GM13976 (cell line): ENCODE measurements at regions not wholly inside any gene's neighbourhood (a gene's known extent, or its start where the extent isn't known, plus 50 kb on each side); places are given as distances from the start of the nearest gene placed in this dataset.

Experiments used
- DNase-seq: peaks from one replicate; pipeline ENCODE4 v3.0.0; 2012; ENCODE audit warnings: low spot score
- CTCF ChIP-seq: IDR thresholded peaks from 2 replicates; pipeline ENCODE4 v1.5.1; 2012; ENCODE audit warnings: borderline replicate concordance, mild to moderate bottlenecking; ENCODE audit not compliant: insufficient read depth; ENCODE audit errors: extremely low read depth, missing control alignments, control extremely low read depth
- in situ Hi-C: fragments of 300-500 bp; cut with MboI; formaldehyde crosslinking; loops from one replicate; pipeline ENCODE4 v1.12.0; 2022; ENCODE audit warnings: low sequenced_read_pairs, mixed read lengths, inconsistent platforms; ENCODE audit not compliant: unreplicated experiment

DNA sequence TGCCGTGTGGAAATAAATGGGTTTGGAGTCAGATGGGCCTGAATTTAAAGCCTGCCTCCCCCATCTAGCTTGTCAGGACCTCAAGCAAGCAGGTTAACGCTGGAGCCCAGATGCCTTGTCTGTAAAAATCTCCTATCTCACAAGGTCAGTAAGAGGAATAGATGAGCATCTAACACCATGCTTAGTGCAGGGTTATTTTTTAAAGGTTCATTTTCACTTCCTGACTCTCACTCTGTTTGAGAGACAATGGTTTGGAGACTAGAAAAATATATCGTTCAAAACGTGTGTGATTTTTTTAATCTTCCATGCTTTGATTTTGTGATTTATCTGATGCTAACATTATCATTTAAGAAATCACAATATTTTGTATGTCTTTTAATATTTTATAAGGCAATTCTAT, 114.0 kb upstream of the TAB2 start:
- in situ Hi-C loops = no loop called here

GRCh38 chr6:149208134-149208601, 109.3 kb upstream of the TAB2 start:
- no peak for DNase-seq
- in situ Hi-C loops = no loop called here
- no peak for TF ChIP-seq CTCF

More for the DNA sequence above, 114.0 kb upstream of the TAB2 start:
- DNase-seq = no peak
- no peak for TF ChIP-seq CTCF

- DNase-seq = no peak
- in situ Hi-C loops = no loop called here
- TF ChIP-seq CTCF = no peak
These were observed 107.4 kb upstream of the TAB2 start for GRCh38 chr6:149209871-149210775.

GRCh38 chr6:149211046-149211571, 106.4 kb upstream of the TAB2 start:
- peak; percentile 48 for DNase-seq
- in situ Hi-C loops = no loop called here
- no peak for TF ChIP-seq CTCF

DNA sequence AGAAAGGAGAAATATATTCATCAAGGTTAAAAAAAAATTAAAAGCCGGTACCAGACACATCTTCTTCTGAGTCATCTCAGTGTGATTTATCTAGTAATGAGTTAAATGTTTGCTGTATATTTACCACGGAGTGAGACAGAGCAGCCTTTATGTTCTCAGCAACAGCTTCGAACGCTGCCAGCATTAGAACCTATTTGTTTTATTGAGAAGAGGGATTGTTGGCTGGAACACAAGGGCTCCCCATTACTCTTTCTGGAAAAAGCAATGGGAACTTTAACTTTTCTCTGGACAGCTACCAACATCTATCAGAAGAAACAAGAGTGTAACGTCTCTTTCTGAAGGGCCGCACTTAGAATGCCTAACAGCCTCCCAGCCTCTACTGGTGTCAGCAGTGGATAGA, 105.3 kb upstream of the TAB2 start:
- no peak for TF ChIP-seq CTCF
- in situ Hi-C loops = no loop called here
- no peak for DNase-seq

DNA sequence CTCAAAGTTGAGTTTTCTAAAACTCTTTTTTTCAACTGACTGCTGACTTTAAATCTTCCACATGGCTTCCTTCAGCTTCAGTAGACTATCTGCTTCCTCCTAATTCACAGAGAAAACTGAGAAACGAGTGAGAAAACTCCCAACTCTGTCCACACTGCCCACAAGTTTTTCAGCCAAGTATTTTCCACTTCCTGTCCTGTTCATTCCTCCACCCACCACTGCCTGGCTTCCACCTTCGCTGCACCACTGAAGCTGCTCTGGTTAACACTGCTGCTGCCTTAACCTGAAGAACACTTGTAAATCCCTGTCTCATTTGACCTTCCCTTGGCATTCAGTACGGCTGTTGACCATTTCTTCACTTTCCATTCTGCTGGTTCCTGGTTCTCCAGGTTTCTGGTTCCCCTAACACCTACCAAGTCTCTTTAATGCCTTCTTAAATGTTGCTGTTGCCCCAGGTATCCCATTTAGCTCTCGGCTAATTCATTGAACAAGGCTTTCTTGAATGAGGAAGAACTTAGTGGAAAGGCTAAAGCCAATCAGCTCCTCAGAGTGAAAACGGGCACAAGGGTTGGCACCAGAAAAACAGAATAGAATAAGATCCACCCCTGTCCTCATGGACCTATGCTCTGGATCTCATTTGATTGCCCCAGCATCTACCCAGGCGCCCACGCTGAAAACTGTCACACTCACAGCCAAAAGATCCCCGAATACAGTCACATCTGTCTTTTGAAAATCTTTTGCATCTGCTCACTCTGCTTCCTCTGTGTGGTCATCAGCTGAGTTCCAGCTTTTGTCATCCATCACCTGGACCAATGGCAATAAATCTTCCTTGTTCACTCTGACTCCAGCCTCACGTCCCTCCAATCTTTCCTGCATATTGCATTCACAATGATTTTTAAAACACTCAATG, 104.4 kb upstream of the TAB2 start:
- peak; percentile 43 for DNase-seq
- in situ Hi-C loops = no loop called here
- TF ChIP-seq CTCF = no peak
